CD14-positive monocyte (primary cell): ENCODE measurements at regions not wholly inside any gene's neighbourhood (a gene's known extent, or its start where the extent isn't known, plus 50 kb on each side); places are given as distances from the start of the nearest gene placed in this dataset.
A peak's percentile ranks its signal among the peaks of the same experiment; 100 is the strongest.

Experiments
- DNase-seq, 3 donors: peaks; one replicate each; pipeline ENCODE4 v3.0.0-alpha.2; 2011 to 2022
- H2AFZ ChIP-seq: 2 replicates; pipeline ENCODE4 v1.6.0; 2012; ENCODE audit warnings: mild to moderate bottlenecking, low read depth, low read length, inconsistent platforms; ENCODE audit not compliant: insufficient read depth, poor library complexity, severe bottlenecking
- H3K27ac ChIP-seq, 2 donors: 1 replicate in 1 of 2; 2 replicates in 1 of 2; pipeline ENCODE4 v1.5.1; 2012 to 2013; ENCODE audit warnings: low read length in 2 of 2, control low read depth in 1 of 2, inconsistent platforms in 1 of 2, low read depth in 1 of 2, mild to moderate bottlenecking in 1 of 2
- H3K27me3 ChIP-seq, 2 donors: one replicate each; pipeline versions ENCODE4 v1.6.0 to v1.6.1; 2011 to 2013; ENCODE audit warnings: low read length in 2 of 2; ENCODE audit not compliant: control insufficient read depth in 2 of 2, insufficient read depth in 2 of 2
- H3K36me3 ChIP-seq, 2 donors: replicated peaks in 1 of 2; 1 replicate in 1 of 2; 2 replicates in 1 of 2; pipeline versions ENCODE4 v1.5.1 to v1.6.1; 2012 to 2013; ENCODE audit warnings: low read length in 2 of 2, control low read depth in 1 of 2, inconsistent platforms in 1 of 2, mild to moderate bottlenecking in 1 of 2; ENCODE audit not compliant: insufficient read depth in 2 of 2, control insufficient read depth in 1 of 2
- H3K4me1 ChIP-seq, 2 donors: 1 replicate in 1 of 2; 2 replicates in 1 of 2; pipeline versions ENCODE4 v1.5.1 to v1.6.1; 2012 to 2013; ENCODE audit warnings: low read length in 2 of 2, control low read depth in 1 of 2, inconsistent platforms in 1 of 2, mild to moderate bottlenecking in 1 of 2, moderate library complexity in 1 of 2; ENCODE audit not compliant: insufficient read depth in 2 of 2, control insufficient read depth in 1 of 2
- H3K4me2 ChIP-seq: replicated peaks from 2 replicates; pipeline ENCODE3; 2012; ENCODE audit warnings: low read length, moderate library complexity, mild to moderate bottlenecking; ENCODE audit not compliant: poor library complexity, severe bottlenecking; ENCODE audit errors: extremely low read depth
- H3K4me3 ChIP-seq, 3 experiments: fragments of 200-600 bp in 1 of 3; sonication (generic) in 1 of 3; replicated peaks in 1 of 3; 1 replicate in 2 of 3; 2 replicates in 1 of 3; pipeline ENCODE4 v1.5.1; 2011 to 2013; ENCODE audit warnings: low read length in 3 of 3, mild to moderate bottlenecking in 3 of 3, control low read depth in 2 of 3, low read depth in 2 of 3, inconsistent platforms in 1 of 3, moderate library complexity in 1 of 3
- H3K79me2 ChIP-seq: 2 replicates; pipeline ENCODE4 v1.6.0; 2012; ENCODE audit warnings: mild to moderate bottlenecking, control low read depth, inconsistent platforms, low read length, moderate library complexity; ENCODE audit not compliant: insufficient read depth
- H3K9ac ChIP-seq: 2 replicates; pipeline ENCODE4 v1.6.0; 2017; ENCODE audit warnings: low read length, mild to moderate bottlenecking; ENCODE audit not compliant: insufficient read depth, poor library complexity, severe bottlenecking
- H3K9me3 ChIP-seq, 2 donors: replicated peaks in 1 of 2; 1 replicate in 1 of 2; 2 replicates in 1 of 2; pipeline versions ENCODE4 v1.5.1 to v1.6.1; 2012 to 2013; ENCODE audit warnings: low read length in 2 of 2, control low read depth in 1 of 2; ENCODE audit not compliant: control insufficient read depth in 1 of 2, insufficient read depth in 1 of 2
- H4K20me1 ChIP-seq: 2 replicates; pipeline ENCODE4 v1.6.0; 2012; ENCODE audit warnings: mild to moderate bottlenecking, low read length, control low read depth, moderate library complexity; ENCODE audit not compliant: insufficient read depth
- H3K27ac Mint-ChIP-seq, 7 donors: one replicate each; pipeline ENCODE4 v1.8.0; 2020; ENCODE audit warnings: mild to moderate bottlenecking in 7 of 7, mixed read lengths in 7 of 7, moderate library complexity in 6 of 7, inconsistent platforms in 2 of 7
- H3K27me3 Mint-ChIP-seq, 3 donors: one replicate each; pipeline ENCODE4 v1.8.0; 2021 to 2022; ENCODE audit warnings: low read depth in 3 of 3, mild to moderate bottlenecking in 3 of 3, mixed read lengths in 3 of 3, moderate library complexity in 3 of 3, inconsistent platforms in 1 of 3
- H3K36me3 Mint-ChIP-seq, 2 donors: one replicate each; pipeline ENCODE4 v1.8.0; 2020; ENCODE audit warnings: mixed read lengths in 2 of 2, inconsistent platforms in 1 of 2, mild to moderate bottlenecking in 1 of 2
- H3K4me1 Mint-ChIP-seq: one replicate; pipeline ENCODE4 v1.8.0; 2020; ENCODE audit warnings: mild to moderate bottlenecking, mixed read lengths
- H3K4me3 Mint-ChIP-seq, 2 donors: one replicate each; pipeline ENCODE4 v1.8.0; 2020; ENCODE audit warnings: mild to moderate bottlenecking in 2 of 2, mixed read lengths in 2 of 2, moderate library complexity in 1 of 2
- H3K9me3 Mint-ChIP-seq, 7 donors: one replicate each; pipeline ENCODE4 v1.8.0; 2020 to 2022; ENCODE audit warnings: mixed read lengths in 7 of 7, mild to moderate bottlenecking in 6 of 7, moderate library complexity in 6 of 7, inconsistent platforms in 2 of 7
- CTCF ChIP-seq: fragments of 200-600 bp; IDR thresholded peaks from one replicate; pipeline ENCODE4 v1.8.0; 2022; ENCODE audit warnings: antibody characterized with exemption, mild to moderate bottlenecking
- WGBS: methylation state at CpG from one replicate; pipeline ENCODE4 v1.1.5; 2013; ENCODE audit warnings: missing lambda C conversion rate; ENCODE audit not compliant: insufficient coverage; 5-methylcytosine and 5-hydroxymethylcytosine counted together
- intact Hi-C, 2 donors: fragments of 100-400 bp; cut with micrococcal nuclease; formaldehyde crosslinking; loops; one replicate each; pipeline versions ENCODE4 v1.15.0 to v1.15.1; 2023

GRCh38 chr7:57198801-57199200 lies 66.6 kb upstream of the ZNF479 start:
- Histone ChIP-seq H3K36me3 (no peaks in the 10 kb centered on the region), H3K4me2 (no peak overlapping the region), H3K4me3 (no peak overlapping the region), H3K27me3 (no peaks in the 10 kb centered on the region), H3K9ac (no peak overlapping the region), H3K79me2 (no peaks in the 10 kb centered on the region), H3K9me3 (peaks cover 0 to 37% of the 10 kb centered on the region in 2 donors), H4K20me1 (no peaks in the 10 kb centered on the region), H3K27ac (no peak overlapping the region), H3K4me1 (no peaks in the 10 kb centered on the region), H2AFZ (no peak overlapping the region)
- H3K9me3 Mint-ChIP-seq = peaks cover 18 to 45% (median 37%) of the 10 kb centered on the region in 7 donors
- H3K4me3 Mint-ChIP-seq = no peak overlapping the region
- H3K27me3 Mint-ChIP-seq = peaks cover 0 to 2% (median 0%) of the 10 kb centered on the region in 3 donors
- TF ChIP-seq CTCF = no peak
- DNase-seq = no peak
- 78% methylated on average over 5 of the region's 9 CpGs for WGBS
- intact Hi-C loops = no loop called here
- no peaks in the 10 kb centered on the region for H3K36me3 Mint-ChIP-seq
- H3K4me1 Mint-ChIP-seq = no peaks in the 10 kb centered on the region
- no peak overlapping the region for H3K27ac Mint-ChIP-seq

- Mint-ChIP-seq H3K27me3 (peaks cover 0 to 2% (median 0%) of the 10 kb centered on the region in 3 donors), H3K4me1 (no peaks in the 10 kb centered on the region), H3K9me3 (peaks cover 22 to 50% (median 41%) of the 10 kb centered on the region in 7 donors), H3K27ac (peak overlapping the region in 1 of 7 donors; percentile 58), H3K36me3 (no peaks in the 10 kb centered on the region), H3K4me3 (no peak overlapping the region)
- Histone ChIP-seq H3K4me1 (no peaks in the 10 kb centered on the region), H3K9ac (no peak overlapping the region), H3K79me2 (no peaks in the 10 kb centered on the region), H3K4me3 (no peak overlapping the region), H4K20me1 (no peaks in the 10 kb centered on the region), H3K36me3 (no peaks in the 10 kb centered on the region), H3K4me2 (no peak overlapping the region), H2AFZ (no peak overlapping the region), H3K27ac (no peak overlapping the region), H3K27me3 (no peaks in the 10 kb centered on the region), H3K9me3 (peaks cover 0 to 38% of the 10 kb centered on the region in 2 donors)
- 84% methylated on average over 6 of the region's 7 CpGs for WGBS
- TF ChIP-seq CTCF = no peak
- DNase-seq = no peak
- intact Hi-C loops = no loop called here
These were observed 67.0 kb upstream of the ZNF479 start for GRCh38 chr7:57199252-57199651.
